Epithelial cell of esophagus (primary cell): ENCODE measurements at regions not wholly inside any gene's neighbourhood (a gene's known extent, or its start where the extent isn't known, plus 50 kb on each side); places are given as distances from the start of the nearest gene placed in this dataset.

Experiments used
- DNase-seq: peaks from one replicate; pipeline ENCODE4 v3.0.0; 2010; ENCODE audit warnings: low read depth
- H3K4me3 ChIP-seq: 2 replicates; pipeline ENCODE4 v1.5.1; 2011; ENCODE audit warnings: mild to moderate bottlenecking, low read length, control low read depth
- TF ChIP-seq, protein P1 (sequence below): IDR thresholded peaks from 2 replicates; pipeline ENCODE4 v1.5.1; 2011; ENCODE audit warnings: low read depth, mild to moderate bottlenecking, low read length, control low read depth, inconsistent platforms; ENCODE audit not compliant: insufficient read depth; ENCODE audit errors: missing control alignments

DNA sequence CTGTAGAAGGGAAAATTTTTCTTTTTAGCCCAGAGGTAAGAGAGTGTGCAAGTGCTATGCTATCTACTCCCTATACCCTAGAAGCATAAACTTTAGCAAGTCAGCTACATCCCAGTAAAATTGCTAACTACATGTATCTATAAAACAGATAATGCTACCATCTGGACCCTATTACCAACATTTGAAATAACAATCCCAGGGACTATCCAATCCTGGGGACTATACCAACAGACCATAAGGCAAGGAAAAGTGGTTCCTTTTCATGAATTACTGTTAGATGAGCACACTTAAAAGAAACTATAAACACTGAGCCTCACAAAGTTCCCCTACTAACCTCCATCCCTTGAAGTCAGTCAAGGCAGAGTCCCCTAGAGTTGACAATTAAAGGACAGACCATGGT, 213.6 kb upstream of the VEGFC start:
- no peak overlapping the region for H3K4me3 ChIP-seq
- TF ChIP-seq, protein P1, sequence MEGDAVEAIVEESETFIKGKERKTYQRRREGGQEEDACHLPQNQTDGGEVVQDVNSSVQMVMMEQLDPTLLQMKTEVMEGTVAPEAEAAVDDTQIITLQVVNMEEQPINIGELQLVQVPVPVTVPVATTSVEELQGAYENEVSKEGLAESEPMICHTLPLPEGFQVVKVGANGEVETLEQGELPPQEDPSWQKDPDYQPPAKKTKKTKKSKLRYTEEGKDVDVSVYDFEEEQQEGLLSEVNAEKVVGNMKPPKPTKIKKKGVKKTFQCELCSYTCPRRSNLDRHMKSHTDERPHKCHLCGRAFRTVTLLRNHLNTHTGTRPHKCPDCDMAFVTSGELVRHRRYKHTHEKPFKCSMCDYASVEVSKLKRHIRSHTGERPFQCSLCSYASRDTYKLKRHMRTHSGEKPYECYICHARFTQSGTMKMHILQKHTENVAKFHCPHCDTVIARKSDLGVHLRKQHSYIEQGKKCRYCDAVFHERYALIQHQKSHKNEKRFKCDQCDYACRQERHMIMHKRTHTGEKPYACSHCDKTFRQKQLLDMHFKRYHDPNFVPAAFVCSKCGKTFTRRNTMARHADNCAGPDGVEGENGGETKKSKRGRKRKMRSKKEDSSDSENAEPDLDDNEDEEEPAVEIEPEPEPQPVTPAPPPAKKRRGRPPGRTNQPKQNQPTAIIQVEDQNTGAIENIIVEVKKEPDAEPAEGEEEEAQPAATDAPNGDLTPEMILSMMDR = no peak
- no peak for DNase-seq

DNA sequence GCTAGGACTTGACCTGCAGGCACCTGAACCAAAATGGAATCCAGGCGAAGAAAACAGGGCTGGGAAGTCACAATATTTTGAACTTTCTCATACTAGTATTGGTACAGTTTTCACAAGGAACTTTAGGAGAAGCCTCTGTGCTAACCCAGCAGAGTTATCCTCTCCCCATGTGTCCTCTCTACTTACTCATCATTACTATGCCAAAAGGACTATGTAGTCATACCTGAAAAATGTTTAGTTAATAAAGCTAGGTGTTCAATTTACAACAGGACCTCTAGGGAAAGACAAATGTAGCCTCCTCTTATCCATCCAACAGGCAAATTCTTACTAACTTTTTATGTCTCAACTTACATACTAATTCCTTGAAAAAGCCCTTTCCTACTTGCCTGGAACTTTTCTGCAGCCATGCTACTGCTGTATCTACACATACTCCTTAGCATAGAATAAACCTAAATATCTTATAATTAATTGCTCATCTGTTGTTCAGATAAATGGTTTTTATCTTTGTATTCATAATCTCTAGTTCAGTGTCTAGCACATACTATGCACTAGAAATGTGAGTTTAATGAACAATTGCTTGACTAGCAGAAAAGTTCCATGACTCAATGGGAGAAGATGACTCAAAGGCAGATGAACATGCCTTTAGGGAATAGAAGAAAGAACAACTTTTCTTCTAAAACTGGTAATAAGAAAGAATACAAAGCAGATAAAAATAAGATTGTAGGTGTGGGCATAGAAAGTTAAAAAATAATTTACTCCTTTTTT, 215.5 kb upstream of the VEGFC start:
- H3K4me3 ChIP-seq = no peak overlapping the region
- DNase-seq = peak; percentile 80
- TF ChIP-seq, protein P1 = no peak

DNA sequence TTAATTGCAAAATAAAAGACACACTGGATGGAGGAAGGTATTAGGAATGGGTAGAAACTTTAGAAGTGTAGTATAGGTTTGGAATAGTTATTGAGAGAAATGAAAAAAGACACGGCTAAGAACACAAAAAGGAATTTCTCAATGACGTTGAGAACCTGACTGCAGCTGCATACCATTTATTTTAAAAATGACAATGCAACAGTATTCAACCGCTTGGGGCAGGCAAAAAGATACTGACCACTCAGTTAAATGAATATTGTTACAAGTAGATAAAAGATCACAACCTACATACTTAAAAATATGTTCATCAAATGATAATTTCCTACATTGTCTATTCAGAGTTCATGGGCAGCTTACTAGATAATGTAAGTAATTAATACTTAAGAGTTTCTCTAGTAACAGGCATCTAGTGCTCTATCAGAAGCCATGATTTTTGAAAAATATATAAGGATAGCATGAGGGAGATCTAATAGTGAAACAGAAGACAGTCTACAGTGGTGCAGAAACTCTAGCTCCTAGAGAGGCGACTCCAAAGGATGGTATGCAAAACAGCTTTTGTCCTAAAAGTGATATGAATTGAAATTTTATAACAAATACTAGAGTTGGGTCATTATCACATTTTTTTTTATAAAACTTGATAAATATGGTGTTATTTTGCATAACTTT, 216.2 kb upstream of the VEGFC start:
- no peak for DNase-seq
- TF ChIP-seq, protein P1 = no peak
- no peak overlapping the region for H3K4me3 ChIP-seq

DNA sequence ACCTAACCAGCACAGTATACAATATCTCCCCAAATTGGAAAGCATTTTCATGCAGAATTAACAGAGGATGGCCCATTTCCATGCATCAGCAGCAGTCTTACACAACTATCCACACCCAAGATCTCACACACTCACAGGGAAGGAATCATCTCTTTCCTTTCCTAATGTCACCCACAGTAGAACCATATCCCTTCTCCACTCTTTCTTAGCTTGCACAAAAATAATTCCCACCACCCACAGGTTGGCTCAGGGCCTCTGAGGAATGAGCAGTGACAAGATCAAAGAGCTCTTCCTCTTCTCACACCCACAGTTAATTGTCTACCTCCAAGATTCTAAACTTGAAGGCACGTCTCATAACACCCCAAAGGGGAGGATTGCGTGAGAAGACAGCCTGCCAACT, 217.7 kb upstream of the VEGFC start:
- DNase-seq = peak; percentile 64
- TF ChIP-seq, protein P1 = no peak
- no peak overlapping the region for H3K4me3 ChIP-seq

DNA sequence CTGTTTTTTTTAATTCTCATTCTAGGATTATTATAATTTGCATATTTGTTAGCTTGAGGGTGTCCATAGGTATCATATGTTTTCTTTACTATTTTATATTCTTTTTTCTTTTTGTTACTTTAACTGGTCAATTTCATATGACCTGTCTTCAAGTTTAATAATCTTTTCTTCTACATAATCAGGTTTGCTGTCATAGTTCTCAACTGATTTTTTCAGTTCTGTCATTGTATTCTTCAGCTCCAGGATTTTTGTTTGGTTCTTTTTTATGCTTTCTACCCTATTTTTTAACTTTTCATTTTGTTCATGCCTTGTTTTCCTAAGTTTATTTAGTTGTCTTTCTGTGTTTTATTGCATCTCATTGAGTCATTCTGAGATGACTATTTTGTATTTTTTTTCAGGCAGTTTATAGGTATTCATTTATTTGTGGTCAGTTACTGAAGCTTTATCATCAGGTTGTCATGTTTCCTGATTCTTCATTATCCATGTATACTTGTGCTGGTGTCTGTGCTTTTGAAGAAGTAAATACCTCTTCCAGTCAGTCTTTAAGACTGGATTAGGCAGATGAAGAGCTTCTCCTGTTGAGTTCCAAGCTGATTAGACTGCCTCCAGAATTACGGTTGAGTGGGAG, 220.3 kb upstream of the VEGFC start:
- TF ChIP-seq, protein P1 = no peak
- no peak for DNase-seq
- no peak overlapping the region for H3K4me3 ChIP-seq

DNA sequence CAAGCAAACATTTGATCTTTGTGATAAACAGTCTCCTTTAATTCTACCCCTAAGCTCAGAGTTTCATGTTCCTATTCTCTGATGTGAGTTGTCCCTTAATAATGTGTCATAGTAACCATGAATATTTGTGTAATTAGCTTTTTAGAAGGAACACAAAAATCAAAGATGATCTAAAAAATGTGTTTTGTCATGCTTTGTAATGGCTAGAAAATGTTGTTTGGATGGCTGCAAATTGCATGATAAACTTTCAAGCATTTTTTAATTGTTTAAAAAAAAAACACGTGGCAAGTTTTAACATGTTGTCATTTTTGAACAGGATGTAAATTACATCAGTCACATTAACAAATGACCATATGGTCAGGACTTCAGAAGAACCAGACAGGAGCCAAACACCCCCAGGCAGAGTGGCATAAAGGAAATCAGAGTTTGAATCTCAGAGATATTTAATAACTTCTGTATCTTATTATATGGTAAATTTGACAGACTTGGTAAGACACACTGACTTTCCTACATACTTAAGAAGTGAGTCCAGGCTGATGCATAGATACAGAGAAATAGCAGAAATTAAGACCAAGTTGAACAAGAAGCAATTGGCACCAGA, 223.9 kb upstream of the VEGFC start:
- H3K4me3 ChIP-seq = no peak overlapping the region
- peak; percentile 87 for DNase-seq
- TF ChIP-seq, protein P1 = no peak
